Aorta (tissue), 5 donors: ENCODE measurements at regions not wholly inside any gene's neighbourhood (a gene's known extent, or its start where the extent isn't known, plus 50 kb on each side); places are given as distances from the start of the nearest gene placed in this dataset.
"Not testable (repeated sequence)": the region's sequence is repeated elsewhere in the genome, so short reads cannot be mapped to it uniquely, and the experiment has no call there.

Source experiments
- ATAC-seq: fragments of 200-7000 bp; cut with Tn5 transposase; one replicate; pipeline ENCODE4 v1.9.1; 2022; ENCODE audit warnings: moderate library complexity; ENCODE audit not compliant: low FRiP score
- DNase-seq, 2 donors: peaks; one replicate each; pipeline ENCODE4 v3.0.0-alpha.2; 2020
- H3K27ac ChIP-seq, 2 donors: one replicate each; pipeline ENCODE4 v1.5.1; 2013; ENCODE audit warnings: low read length in 2 of 2, mild to moderate bottlenecking in 2 of 2, moderate library complexity in 2 of 2, control low read depth in 1 of 2, inconsistent platforms in 1 of 2, low read depth in 1 of 2
- H3K27me3 ChIP-seq, 2 donors: one replicate each; pipeline ENCODE4 v1.6.1; 2013; ENCODE audit warnings: control low read depth in 1 of 2, low read length in 1 of 2, mild to moderate bottlenecking in 1 of 2, moderate library complexity in 1 of 2; ENCODE audit not compliant: insufficient read depth in 2 of 2, control insufficient read depth in 1 of 2
- H3K36me3 ChIP-seq, 2 donors: one replicate each; pipeline ENCODE4 v1.6.1; 2013; ENCODE audit warnings: control low read depth in 1 of 2, low read length in 1 of 2, mild to moderate bottlenecking in 1 of 2; ENCODE audit not compliant: insufficient read depth in 2 of 2, control insufficient read depth in 1 of 2
- H3K4me1 ChIP-seq, 2 donors: one replicate each; pipeline ENCODE4 v1.6.1; 2013; ENCODE audit warnings: low read length in 2 of 2, control low read depth in 1 of 2, mild to moderate bottlenecking in 1 of 2, moderate library complexity in 1 of 2; ENCODE audit not compliant: insufficient read depth in 2 of 2, control insufficient read depth in 1 of 2
- H3K4me3 ChIP-seq, 2 donors: one replicate each; pipeline ENCODE4 v1.5.1; 2013; ENCODE audit warnings: low read length in 2 of 2, control low read depth in 1 of 2, mild to moderate bottlenecking in 1 of 2
- H3K9me3 ChIP-seq: one replicate; pipeline ENCODE4 v1.6.1; 2013; ENCODE audit warnings: mild to moderate bottlenecking, low read length; ENCODE audit not compliant: control insufficient read depth
- WGBS, 2 donors: extraction: QIAGEN DNeasy Blood & Tissue Kit; methylation state at CpG; one replicate each; pipeline ENCODE4 v1.1.7; 2013; 5-methylcytosine and 5-hydroxymethylcytosine counted together
- intact Hi-C, 2 donors: fragments of 100-400 bp; cut with DNase I; formaldehyde crosslinking; loops; one replicate each; pipeline versions ENCODE4 v1.14.2 to v1.15.0; 2022
- donor health status: healthy with polysubstance abuse.
- donor health status: Bipolar disorder and iron deficiency.
- donor health status: DM: no; HTN: no; CAD: no.
- donor health status: DM: no; HTN: no; CAD: no.
- donor health status: DM: yes; HTN: yes; CAD: no.

DNA sequence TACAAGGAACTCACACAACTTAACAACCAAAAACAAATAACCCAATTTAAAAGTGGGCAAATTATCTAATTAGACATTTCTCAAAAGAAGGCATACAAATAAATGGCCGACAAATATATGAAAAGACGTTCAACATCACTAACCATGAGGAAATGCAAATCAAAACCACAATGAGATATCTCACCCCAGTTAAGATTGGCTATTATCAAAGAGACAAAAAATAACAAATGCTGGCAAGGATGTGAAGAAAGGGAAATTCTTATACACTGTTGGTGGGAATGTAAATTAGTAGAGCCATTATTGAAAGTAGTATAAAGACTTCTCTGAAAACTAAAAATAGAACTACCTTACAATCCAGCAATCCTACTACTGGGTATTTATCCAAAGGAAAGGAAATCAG lies 96.7 kb upstream of the SIRPG start:
- intact Hi-C loops = no loop called here
- no peak for ATAC-seq
- no peaks in the 10 kb centered on the region for H3K4me1 ChIP-seq
- 64 to 80% methylated on average over 2 of the region's 2 CpGs for WGBS, 2 donors
- no peak for DNase-seq
- no peak overlapping the region for H3K4me3 ChIP-seq
- no peaks in the 10 kb centered on the region for H3K36me3 ChIP-seq
- no peak overlapping the region for H3K27ac ChIP-seq
- no peaks in the 10 kb centered on the region for H3K27me3 ChIP-seq
- H3K9me3 ChIP-seq = no peaks in the 10 kb centered on the region

DNA sequence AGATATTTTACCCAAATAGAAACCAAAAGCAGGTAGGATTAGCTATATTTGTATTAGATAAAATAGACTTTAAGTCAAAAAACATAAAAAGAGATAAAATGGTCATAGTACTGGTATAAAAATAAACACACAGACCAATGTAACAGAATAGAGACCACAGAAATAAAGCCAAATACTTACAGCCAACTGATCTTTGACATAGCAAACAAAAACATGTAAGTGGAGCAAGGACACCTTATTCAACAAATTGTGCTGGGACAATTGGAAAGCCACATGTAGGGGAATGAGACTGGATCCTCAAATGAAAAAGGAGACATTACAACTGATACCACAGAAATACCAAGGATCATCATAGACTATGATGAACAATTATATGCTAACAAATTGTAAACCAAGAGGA lies 94.5 kb upstream of the SIRPG start:
- Histone ChIP-seq H3K27me3 (no peaks in the 10 kb centered on the region), H3K4me1 (no peaks in the 10 kb centered on the region), H3K27ac (no peak overlapping the region), H3K9me3 (no peaks in the 10 kb centered on the region), H3K4me3 (no peak overlapping the region), H3K36me3 (no peaks in the 10 kb centered on the region)
- ATAC-seq (no peak), DNase-seq (no peak)
- intact Hi-C loops = no loop called here

DNA sequence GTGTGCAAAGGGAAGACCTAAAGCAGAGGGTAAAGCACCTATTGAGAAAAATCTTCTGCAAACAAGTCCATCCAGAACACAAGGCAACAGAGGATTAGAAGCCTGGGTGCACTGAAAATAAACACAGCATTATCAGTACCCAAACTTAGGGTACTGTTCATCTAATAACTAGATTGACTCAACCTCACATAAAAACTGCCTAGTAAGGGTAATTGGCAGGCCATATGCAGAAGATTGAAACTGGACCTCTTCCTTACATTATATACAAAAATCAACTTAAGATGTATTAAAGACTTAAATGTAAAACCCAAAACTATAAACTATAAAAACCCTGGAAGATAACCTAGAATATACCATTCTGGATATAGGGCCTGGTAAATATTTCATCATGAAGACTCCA lies 91.2 kb upstream of the SIRPG start:
- no peak overlapping the region for H3K4me3 ChIP-seq
- intact Hi-C loops = no loop called here
- no peaks in the 10 kb centered on the region for H3K27me3 ChIP-seq
- H3K36me3 ChIP-seq = no peaks in the 10 kb centered on the region
- no peaks in the 10 kb centered on the region for H3K4me1 ChIP-seq
- no peaks in the 10 kb centered on the region for H3K9me3 ChIP-seq
- DNase-seq (no peak), ATAC-seq (no peak)
- H3K27ac ChIP-seq = no peak overlapping the region

DNA sequence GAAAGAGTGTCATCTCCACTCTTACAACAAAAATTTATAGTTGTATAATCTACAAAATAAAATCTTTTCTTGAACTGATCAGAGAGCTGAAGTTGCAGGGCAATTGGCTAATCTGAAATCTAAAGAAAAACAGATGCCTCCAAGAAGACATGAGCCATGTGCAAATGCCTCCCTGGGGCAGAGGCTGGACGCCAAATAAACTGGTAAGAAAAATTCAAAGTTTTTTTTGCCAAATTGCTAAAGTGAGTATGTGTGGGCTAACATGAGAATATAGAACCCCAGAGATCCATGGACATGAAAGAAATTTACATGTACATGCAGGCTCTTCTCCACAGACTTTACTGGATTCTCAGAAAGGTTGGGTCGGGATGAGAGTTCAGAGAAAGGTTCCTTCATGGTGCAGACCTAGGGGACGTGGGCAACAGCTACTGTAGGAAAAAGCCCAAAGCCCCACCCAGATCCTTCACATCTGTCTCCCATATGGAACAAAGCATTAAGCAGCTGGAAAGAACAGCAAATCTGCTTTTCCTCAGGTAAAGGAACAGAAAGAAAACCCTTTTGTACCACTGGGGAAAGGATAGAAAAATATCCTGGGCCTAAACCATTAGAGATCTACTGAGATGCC lies 90.5 kb upstream of the SIRPG start:
- 29 to 38% methylated on average over 3 of the region's 3 CpGs for WGBS, 2 donors
- H3K27me3 ChIP-seq = no peaks in the 10 kb centered on the region
- intact Hi-C loops = no loop called here

DNA sequence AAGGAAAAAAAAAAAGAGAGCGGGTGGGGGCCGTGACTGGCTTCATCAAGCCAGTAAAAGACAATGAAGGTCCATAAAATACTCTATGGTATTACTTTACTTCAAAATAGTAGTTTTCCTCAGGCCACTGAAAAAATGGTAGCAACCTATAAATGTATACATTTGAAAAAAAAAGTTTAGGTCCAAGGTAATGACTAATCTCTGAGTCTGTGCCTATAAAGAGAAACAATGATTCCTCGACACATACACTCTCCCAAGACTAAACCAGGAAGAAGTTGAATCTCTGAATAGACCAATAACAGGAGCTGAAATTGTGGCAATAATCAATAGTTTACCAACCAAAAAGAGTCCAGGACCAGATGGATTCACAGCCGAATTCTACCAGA lies 84.5 kb upstream of the SIRPG start:
- 80 to 90% methylated on average over 3 of the region's 4 CpGs for WGBS, 2 donors
- intact Hi-C loops, ATAC-seq: not testable (repeated sequence)

More for the DNA sequence above, 90.5 kb upstream of the SIRPG start:
- H3K27ac ChIP-seq = no peak overlapping the region
- H3K4me1 ChIP-seq = no peaks in the 10 kb centered on the region
- H3K9me3 ChIP-seq = no peaks in the 10 kb centered on the region
- ATAC-seq = no peak
- H3K4me3 ChIP-seq = no peak overlapping the region
- H3K36me3 ChIP-seq = no peaks in the 10 kb centered on the region
- DNase-seq = no peak

DNA sequence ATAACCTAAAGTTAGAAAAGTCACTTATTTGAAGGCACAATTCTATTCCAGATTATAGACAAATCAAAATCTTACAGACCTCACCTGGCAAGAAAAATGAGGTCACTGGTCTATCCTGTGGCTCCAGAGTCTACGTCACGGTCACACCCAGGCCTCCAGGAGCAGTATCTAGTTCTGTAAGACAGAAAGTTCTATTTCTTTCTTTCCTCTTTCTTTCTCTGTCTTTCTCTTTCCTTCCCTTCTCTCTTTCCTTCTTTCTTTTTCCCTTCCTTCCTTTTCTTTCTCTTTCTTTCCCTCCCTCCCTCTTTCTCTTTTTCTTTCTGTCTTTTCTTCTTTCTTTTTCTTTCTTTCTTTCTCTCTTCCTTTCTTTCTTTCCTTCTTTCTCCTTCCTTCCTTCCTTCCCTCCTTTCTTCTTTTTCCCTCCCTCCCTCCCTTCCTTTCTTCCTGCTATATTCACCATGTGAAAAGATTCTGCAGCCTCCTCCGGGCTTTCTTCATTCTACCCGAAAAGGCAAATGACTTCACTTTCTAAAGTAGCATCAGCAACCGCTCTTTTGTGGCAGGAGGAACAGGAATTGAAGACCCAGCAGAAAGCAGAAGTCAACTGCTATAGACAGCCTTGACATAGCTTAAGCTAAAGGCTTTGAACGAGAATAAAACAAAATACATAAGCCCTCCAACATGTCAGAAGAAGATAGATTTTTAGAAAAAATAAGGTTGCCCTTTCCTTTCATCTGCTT lies 83.9 kb upstream of the SIRPG start:
- WGBS, 2 donors = 76 to 80% methylated on average over 6 of the region's 6 CpGs
- H3K27ac ChIP-seq = no peak overlapping the region
- DNase-seq = no peak
- intact Hi-C loops = no loop called here
- ATAC-seq = no peak
- H3K4me3 ChIP-seq = no peak overlapping the region
- no peaks in the 10 kb centered on the region for H3K9me3 ChIP-seq
- no peaks in the 10 kb centered on the region for H3K36me3 ChIP-seq
- H3K27me3 ChIP-seq = no peaks in the 10 kb centered on the region
- H3K4me1 ChIP-seq = no peaks in the 10 kb centered on the region

More for the DNA sequence above, 84.5 kb upstream of the SIRPG start:
- not testable (repeated sequence) for H3K4me1 ChIP-seq, H3K36me3 ChIP-seq, H3K27ac ChIP-seq, H3K9me3 ChIP-seq, H3K4me3 ChIP-seq, DNase-seq, H3K27me3 ChIP-seq

DNA sequence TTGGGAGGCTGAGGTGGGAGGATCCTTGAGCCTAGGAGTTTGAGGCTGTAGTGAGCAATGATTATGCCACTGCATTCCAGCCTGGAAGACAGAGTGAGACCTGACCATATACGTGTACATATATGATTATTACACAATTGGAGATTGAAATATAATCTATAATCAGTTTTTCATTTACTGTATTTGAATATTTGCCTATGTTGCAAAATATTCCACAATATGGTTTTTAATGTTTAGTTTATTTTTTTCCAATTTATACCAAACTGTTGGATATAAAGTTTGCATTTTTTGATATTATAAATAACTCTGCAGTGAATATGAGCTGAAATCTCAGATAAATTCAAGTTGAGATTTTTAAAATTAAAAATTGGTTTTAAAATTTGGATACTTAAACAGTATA lies 79.6 kb upstream of the SIRPG start:
- WGBS, 2 donors = 84% methylated on average over 1 of the region's 1 CpG
- Histone ChIP-seq H3K4me3 (no peak overlapping the region), H3K27me3 (no peaks in the 10 kb centered on the region), H3K27ac (no peak overlapping the region), H3K36me3 (no peaks in the 10 kb centered on the region), H3K4me1 (no peaks in the 10 kb centered on the region), H3K9me3 (no peaks in the 10 kb centered on the region)
- intact Hi-C loops = no loop called here
- no peak for DNase-seq
- no peak for ATAC-seq

DNA sequence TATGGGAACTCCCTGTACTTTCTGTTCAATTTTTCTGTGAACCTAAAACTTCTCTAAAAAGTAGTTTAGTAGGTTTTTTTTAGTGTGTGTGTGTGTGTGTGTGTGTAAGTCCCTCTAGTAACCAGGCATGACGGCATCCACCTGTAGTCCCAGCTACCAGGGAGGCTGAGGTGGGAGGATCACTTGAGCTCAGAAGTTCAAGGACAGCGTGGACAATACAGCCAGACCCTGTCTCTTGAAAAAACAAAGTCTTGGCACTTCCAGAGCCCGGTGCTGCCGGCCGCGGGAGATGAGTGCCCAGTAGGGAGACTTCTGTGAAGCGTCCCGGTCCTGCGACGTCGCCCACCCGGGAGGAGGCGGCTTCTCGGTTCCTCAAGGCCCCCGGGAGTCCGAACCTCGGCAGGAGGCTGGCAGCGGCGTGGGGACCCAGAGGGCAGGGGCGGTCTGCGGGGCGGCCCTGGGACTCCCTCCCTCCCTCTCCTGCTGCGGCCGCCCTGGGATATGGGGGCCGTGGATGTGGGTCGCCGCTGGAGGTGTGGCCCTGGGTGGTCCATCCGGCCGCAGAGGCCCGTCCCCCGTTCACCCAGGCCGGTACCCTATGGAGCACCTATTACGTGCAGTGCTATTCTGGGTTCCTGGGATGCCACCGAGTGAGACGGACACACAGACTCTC lies 78.0 kb upstream of the SIRPG start:
- Histone ChIP-seq H3K9me3 (no peaks in the 10 kb centered on the region), H3K36me3 (no peaks in the 10 kb centered on the region), H3K4me3 (no peak overlapping the region), H3K4me1 (peaks cover 0 to 1% of the 10 kb centered on the region in 2 donors), H3K27ac (no peak overlapping the region), H3K27me3 (no peaks in the 10 kb centered on the region)
- intact Hi-C loops = no loop called here
- ATAC-seq (peak; percentile 50), DNase-seq (peak in 1 of 2 donors; percentile 77)
- 81 to 84% methylated on average over 30 to 35 of the region's 35 CpGs for WGBS, 2 donors
